GM18868 (cell line): ENCODE measurements at regions not wholly inside any gene's neighbourhood (a gene's known extent, or its start where the extent isn't known, plus 50 kb on each side); places are given as distances from the start of the nearest gene placed in this dataset.
A peak's percentile ranks its signal among the peaks of the same experiment; 100 is the strongest.
"Not testable (repeated sequence)": the region's sequence is repeated elsewhere in the genome, so short reads cannot be mapped to it uniquely, and the experiment has no call there.

Experiments used
- ATAC-seq: cut with Tn5 transposase; IDR thresholded peaks from one replicate; pipeline ENCODE4 v1.9.1; 2021; ENCODE audit warnings: mild to moderate bottlenecking, moderate library complexity; ENCODE audit not compliant: unreplicated experiment

DNA sequence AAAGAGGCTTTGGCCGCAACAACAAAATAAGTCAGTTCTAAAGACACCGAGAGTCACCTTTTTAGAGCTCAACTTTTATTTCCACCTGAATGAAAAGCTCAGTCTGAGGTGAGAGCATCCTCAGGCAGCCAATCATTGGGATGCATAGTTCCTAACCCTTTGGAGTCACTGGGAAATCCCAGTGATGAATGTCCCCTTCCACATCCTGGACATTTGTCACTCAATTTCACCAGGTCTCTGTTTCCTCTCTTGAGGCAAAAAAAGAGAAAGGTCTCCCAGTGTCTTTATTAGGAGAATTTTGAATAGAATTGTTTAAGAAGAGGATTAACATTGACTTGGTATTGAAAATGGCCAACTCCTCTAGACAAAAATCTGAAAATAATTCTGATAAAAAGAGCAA, 137.5 kb upstream of the SPRED1 start:
- ATAC-seq, result no peak

DNA sequence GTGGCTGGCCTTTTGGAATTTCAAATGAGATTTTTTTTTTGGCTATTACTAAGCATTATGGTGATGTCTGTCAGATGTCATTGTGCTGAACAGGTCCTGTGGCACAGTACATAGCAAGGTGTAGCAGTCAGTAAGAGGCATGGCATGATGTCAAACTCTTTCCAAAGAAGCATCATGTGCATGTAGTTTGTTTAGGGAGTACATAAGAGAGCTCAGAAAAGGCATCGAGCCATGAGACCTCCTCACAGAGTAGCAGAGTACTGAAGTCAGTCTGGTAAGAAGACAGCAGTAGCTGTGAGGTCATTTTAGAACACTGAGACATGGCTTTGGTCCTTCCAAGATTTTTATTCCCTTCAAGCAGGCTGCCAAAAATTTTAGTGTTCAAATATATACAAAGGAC, 134.9 kb upstream of the SPRED1 start:
- ATAC-seq, result no peak

DNA sequence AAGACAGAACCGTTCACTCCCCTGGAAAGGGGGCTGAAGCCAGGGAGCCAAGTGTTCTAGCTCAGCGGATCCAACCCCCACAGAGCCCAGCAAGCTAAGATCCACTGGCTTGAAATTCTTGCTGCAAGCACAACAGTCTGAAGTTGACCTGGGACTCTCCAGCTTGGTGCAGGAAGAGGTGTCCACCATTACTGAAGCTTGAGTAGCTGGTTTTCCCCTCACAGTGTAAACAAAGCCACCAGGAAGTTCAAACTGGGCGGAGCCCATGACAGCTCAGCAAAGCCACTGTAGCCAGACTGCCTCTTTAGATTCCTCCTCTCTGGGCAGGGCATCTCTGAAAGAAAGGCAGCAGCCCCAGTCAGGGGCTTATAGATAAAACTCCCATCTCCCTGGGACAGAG, 132.8 kb upstream of the SPRED1 start:
- ATAC-seq, result not testable (repeated sequence)

DNA sequence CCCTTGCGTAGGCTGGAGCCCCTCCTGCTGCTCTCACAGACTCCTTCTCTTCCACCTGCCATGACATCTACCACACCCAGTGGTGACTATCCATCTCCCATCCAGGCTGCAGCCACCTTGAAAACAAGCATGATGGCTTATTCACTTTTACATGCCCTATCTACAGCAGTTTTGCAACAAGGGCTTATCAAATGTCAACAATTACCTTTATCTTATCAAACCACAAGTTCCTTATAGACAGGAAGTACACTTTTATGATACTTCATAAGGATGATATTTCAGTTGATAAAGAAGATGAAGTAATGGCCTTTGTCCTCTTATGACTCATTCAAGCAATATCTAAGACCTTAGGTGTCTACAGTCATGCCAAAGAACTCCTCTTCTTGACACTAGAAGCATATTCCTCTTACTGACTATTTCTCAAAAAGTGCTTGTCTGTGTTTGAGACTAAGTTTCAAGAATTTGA, 125.3 kb upstream of the SPRED1 start:
- no peak for ATAC-seq

DNA sequence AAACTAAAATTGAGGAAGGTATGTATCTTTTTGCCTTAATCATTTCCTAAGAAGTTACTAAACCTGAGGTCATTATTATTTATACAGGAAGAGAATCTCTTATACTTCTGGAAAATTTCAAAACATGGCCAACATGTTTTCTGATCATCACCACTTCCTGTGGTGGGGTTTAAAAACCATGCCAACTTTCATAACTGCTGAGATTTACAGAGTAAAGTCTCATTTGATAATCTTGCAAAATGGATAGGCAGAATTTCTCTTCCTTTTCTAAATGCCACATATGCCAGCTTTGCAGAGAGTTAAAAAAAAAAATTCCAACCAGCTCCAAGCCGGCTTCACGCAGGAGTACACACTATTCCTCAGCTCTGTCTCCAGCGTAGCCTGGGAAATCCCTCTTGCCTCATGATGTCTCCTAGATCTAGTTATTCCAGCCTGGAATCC, 124.3 kb upstream of the SPRED1 start:
- ATAC-seq, result no peak

DNA sequence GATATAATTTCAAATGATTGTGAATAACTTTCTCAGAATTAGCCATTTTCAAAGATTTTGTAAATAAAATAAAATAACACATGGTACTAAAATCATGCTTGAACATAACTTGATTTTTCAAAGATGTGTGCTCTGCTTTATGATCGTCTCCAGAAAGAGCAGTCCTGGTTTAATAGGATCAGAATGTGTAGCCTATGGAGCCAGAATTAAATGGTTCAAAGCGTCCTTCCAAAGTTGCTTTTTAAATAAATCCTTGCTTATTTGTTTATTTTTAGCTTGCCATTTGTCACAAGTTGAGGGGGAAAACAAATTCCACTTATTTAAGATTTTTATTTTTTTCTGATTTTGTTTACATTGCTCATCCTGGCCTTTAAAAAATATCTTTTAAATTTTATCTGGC, 123.7 kb upstream of the SPRED1 start:
- no peak for ATAC-seq

DNA sequence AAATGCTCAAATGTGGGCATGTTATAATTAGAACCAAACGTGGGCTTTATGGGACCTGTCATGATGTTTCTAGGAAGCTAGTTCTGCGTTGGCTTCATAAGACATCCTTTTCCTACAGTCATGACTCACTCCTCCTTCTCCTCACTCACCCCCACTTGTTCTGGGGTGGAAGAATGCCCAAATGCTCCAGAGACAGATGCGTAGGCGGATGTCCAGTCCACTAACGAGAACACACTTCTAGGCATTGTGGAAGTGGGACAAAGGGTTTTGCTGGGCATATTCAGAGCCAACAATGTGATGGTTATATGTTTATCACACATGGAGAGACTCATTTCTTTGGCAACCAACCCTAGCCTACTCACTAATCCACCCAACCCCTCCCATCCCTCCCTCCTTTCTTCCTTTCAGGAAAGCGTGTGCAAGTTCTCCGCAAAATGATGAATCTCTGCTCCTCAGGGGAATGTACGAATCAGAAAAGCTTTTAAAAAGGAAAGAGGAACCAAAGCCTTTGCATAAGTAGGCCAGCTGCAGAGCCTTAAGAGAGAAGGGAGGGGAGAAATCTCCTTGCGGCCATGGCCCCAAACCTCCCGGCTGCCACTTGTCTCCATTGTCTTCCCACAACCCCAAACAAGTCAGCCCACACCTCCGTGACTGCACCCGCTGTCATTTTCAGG, 123.0 kb upstream of the SPRED1 start:
- ATAC-seq, result peak; percentile 61

DNA sequence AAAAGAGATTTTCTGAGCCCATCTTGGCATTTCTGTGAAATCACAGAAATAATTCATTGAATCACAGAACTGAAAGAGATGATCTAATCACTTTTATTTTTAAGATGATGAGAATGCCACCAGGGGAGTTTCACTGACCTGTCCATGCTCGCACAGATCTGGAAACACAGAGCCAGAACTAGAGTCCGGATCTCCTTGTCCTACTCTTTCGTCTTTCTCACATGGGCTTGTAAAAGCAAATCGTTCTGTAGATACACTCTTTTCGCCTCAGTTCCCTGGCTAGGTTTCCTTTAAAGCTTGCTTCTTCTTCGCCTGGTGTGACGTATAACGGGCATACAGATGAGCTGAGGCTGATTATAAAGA, 122.5 kb upstream of the SPRED1 start:
- peak; percentile 29 for ATAC-seq

DNA sequence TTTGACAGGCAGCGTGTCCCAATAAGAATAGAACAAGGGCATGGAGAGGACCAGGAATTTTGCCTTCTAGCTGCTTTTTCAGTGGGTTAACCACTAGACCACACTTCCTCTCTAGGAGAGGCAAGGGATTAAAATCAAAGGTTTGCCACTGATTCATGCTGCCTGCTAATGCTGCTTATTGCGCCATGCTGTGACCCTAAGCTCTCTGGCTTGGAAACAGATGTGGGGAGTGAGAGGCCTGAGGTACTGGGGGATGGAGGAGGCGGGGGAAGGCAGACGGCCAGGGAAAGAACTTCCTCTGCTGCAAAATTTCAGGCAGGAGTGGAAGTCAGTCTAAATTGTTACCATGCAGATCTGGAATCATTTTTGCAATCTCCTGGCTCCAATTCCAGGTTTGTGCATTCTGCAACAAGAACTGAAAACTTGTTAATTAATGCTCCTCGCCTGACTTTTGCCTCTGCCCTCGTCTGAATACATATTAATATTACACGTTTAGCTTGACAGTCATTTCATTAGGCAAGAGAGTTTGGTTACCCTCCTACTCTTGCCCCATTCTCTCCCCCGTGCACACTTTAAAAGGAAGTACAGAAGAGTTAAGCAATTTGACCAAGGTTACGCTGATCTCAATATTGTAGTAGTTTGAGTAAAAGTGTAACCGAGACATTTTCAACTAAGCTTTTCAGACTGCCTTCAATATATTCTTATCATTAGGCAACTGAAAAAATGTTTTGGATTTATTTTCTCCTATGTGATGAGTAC, 121.7 kb upstream of the SPRED1 start:
- peak; percentile 74 for ATAC-seq

DNA sequence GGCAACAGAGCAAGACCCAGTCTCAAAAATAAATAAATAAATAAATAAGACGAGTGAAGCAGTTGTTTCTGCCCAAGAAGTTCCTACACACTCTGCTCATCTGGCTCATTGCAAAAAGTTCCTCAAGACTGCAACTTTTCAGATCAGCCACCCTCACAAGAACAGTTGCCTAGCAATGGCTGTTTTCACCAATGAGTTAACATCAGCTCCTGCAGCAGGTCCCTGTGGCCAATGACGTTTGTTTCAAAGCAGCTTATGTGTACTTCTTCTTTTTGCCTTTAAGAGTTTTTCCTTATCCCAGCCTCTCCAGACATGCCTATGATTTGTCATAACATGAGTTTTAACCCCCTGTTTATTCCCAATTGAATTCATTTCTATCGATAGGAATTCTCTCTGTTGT, 118.4 kb upstream of the SPRED1 start:
- ATAC-seq, result no peak

DNA sequence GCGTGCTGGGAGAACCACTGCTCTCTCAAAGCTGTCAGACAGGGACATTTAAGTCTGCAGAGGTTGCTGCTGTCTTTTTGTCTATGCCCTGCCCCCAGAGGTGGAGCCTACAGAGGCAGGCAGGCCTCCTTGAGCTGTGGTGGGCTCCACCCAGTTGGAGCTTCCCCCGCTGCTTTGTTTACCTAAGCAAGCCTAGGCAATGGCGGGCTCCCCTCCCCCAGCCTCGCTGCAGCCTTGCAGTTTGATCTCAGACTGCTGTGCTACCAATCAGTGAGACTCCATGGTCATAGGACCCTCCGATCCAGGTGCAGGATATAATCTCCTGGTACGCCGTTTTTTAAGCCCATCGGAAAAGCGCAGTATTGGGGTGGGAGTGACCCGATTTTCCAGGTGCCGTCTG, 110.4 kb upstream of the SPRED1 start:
- not testable (repeated sequence) for ATAC-seq

DNA sequence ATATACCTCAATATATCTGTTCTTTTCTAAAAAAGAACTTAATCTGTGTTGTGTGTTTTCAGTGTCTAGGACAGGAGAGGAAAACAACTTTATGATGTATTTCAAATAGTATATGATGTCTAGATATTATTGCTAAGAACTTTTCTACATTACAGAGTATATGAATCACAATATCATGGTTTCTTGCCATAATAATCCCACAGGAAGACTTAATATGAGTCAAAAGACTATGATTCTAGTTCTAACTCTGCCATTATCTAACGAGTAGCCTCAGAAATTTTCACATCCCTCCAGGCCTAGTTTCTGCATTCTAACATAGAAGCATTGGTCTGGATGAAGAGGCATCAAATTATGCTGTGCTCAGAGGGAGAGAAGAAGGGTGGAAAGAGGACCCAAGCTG, 107.7 kb upstream of the SPRED1 start:
- ATAC-seq, result no peak

DNA sequence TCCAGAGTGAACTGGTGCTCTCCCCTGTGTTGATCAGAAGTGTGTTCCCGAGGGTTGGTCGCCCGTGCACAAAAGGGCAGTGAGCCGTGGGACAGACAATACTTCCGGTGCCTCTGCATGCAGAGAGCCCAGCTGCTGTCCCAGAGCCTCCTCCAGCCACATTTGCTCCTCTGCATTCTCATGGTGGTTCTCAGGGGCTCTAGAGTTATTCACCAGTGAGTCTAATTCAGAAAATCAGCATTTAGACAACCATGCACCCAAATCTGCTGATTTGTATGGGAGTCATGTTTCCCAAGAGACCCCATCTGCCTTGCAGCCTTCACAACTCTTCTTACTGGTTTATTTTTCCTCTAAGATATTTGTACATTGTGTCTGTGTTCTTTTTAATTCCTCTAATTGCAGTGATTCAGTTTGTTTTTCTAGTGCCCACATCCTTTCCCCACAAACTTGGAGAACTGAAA, 107.0 kb upstream of the SPRED1 start:
- ATAC-seq, result no peak

DNA sequence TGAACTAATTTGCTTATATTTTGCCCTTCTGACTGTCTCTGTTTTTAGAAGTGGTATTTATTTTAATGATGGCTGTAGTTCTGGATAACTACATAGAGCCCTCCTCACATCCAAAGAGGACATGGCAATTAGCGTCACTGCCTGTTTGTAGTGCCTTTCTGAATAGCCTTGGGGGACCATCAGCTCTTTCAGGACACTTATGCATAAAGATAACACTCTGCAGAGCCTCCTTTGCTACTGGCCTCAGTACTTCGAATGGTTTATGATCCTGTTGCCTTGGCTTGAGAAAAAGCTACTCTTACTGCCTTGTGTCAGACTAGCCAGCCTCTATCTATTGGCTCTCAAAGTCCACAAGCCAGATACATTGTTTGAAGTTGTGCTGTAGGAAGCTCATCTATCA, 105.4 kb upstream of the SPRED1 start:
- no peak for ATAC-seq

DNA sequence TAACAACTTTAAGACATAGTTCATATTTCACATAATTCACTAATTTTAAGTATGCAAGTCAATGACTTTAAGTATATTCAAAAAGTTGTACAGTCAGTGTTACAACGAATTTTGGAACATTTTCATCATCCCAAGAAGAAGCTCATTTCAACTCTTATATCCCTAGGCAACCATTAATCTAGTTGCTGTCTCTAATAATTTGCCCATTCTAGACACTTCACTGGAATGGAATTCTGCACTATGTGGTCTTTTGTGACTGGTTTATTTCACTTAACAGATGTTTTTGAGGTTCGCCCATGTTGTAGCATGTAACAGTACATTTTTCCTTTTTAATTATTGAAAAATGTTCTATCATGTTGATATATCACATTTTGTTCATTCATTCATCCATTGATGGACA, 104.2 kb upstream of the SPRED1 start:
- no peak for ATAC-seq

DNA sequence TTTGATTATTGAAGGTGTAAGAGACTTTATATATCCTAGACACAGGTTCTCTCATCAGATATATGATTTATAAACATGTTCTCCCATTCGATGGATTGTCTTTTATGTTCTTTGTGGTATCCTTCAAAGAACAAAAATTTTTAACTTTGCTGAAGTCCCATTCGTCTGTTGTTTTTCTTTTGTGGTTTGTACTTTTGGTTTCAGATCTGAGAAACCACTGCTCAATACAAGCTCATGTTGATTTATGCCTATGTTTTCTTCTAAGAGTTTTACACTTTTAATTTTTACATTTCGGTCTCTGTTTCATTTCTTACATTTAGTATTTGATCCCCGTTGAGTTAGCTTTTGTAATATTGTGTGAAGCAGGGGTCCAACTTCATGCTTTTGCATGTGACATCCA, 103.3 kb upstream of the SPRED1 start:
- no peak for ATAC-seq

DNA sequence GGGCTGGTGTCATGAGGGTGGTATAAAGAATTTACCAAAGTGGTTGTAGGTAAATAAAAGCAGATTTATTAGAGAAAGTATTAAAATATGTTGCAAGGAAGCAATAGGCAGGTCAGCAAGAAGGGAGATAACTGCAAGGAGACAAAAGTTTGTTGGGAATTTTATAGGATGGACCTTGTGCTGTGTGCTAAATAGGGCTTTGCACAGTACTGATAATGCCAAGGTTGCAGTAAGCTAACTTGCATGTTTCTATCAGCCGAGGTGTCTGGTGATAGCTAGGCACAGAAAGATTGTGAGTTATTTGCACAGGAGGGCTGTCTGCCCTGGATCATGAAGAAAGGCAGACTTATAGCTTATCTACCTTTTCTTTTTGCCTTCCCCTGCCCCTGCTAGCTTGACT, 102.5 kb upstream of the SPRED1 start:
- no peak for ATAC-seq

DNA sequence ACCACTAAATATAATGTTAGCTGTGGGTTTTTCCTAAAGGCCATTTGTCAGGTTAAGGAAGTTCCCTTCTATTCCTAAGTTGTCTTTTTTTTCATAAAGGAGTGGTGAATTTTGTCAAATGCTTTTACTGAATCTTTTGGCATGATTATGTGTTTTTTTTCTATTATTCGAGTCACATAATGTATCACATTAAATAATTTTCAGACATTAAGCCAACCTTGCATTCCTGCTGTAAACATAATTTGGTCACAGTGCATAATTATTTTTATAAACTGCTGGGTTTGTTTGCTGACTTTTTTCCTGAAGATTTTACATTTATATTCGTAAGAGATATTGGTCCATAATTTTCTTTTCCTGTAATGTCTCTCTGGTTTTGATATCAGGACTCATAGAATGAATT, 101.8 kb upstream of the SPRED1 start:
- ATAC-seq, result no peak

DNA sequence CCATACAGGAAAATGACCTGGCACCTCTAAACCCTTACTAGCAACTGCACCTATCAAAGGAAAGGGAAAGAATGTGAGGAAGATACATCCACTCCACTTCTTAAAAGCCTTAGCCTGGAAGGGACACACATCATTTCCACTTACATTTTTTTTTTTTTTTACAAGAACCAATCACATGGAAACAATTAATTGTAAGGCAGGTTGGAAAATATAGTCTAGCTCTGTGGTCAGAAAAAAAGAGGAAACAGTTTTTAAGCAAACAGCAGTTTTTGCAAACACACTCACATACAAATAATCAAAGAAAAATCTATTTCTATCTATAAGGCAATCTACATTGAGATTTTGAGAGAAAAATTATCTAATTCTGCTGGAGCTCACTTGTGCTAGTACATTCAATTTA, 98.9 kb upstream of the SPRED1 start:
- no peak for ATAC-seq

DNA sequence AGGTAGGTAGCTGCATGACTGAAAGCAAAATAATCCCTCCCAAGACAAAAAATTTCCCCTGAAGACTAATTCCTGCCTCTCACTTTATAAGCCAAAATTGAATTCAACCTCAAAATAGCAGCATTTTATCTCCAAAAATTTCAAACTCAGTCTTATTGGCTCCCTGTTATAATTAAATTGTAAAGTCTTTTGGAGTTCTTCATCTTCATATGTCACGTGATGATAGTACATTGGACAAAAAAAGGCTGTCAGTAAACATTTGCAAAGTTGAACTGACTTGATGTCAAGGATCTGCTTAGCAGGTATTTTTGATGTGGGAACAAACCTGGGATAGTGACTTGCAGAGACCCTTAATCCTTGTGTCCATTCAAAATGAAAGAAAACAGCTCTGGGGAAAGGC, 98.4 kb upstream of the SPRED1 start:
- ATAC-seq, result no peak

DNA sequence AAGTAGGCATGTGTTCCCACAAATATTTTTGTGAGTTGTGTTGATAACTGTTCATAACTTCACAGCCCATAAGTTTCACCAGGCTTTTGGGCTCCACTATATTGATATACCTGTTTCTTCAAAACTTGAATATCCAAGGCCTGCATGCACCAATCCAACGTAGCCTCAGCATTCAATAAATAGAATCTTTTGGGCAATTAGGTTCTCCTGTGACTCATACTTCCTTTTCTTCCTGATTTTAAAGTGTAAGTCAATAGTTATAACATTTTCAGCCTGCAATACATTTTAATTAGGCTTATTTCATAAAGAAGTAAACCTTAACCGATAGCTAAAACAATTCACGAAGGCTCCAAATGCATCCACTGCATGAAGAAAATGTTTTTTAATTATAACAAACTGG, 97.8 kb upstream of the SPRED1 start:
- no peak for ATAC-seq

DNA sequence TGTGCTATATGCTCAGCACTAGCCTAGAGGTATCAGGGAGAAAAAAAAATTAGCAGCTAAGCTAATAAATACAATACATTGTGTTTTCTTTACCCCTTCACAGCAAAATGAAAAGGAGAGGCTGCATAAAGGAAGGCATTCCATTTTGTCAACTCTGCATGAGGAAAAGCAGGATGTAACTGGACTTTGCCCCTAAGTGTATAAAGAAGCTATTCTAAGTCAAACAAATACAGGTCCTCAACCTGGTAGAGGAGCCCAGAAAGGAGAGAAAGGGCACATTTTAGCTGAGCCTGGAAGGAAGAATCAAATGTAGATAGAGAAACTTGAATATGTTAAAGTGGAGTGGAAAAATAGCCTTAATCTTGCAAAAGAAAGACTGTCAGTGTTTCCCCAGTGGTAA, 89.0 kb upstream of the SPRED1 start:
- ATAC-seq, result no peak

DNA sequence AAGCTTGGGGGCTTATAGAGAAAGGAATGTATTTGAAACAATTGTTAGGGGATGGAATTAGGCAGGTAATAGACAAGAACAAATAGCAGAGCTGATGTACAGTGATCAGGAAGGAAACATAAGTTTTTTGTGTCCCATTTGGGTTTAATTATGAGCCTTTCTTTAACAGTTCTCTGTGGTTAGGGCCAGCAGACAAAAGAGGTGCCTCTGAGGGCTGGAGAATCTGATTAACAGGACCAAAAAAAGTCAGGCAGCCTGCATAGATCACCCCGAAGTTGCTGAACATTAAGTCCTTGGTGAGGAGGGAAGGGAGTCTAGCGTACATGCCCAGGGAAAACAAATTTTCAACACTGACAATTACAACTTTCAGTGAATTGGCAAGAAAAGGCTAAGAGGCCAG, 88.6 kb upstream of the SPRED1 start:
- no peak for ATAC-seq
